ENCODE measurements at regions not wholly inside any gene's neighbourhood (a gene's known extent, or its start where the extent isn't known, plus 50 kb on each side); places are given as distances from the start of the nearest gene placed in this dataset.

GRCh38 chr20:16662467-16662866 lies 67.4 kb upstream of the SNRPB2 start:
- TF ChIP-seq TAF1 (IDR thresholded peaks at IDR 0.05; ENCODE audit: low read depth) (no peak), YY1 (IDR thresholded peaks at IDR 0.05; ENCODE audit: low read depth) (no peak)

Measured in Ishikawa (cell line).